B cell (primary cell): ENCODE measurements at regions not wholly inside any gene's neighbourhood (a gene's known extent, or its start where the extent isn't known, plus 50 kb on each side); places are given as distances from the start of the nearest gene placed in this dataset.

Experiments
- ATAC-seq: fragments of 200-7000 bp; cut with Tn5 transposase; one replicate; pipeline ENCODE4 v1.10.0; 2021; ENCODE audit warnings: low read depth, mild to moderate bottlenecking, moderate number of reproducible peaks, moderate library complexity
- CTCF ChIA-PET: fragments of 350-600 bp; sonication (Branson Sonifier 250); formaldehyde crosslinking; loops from one replicate; lab custom pipeline; 2021; ENCODE audit warnings: antibody characterized with exemption, inconsistent platforms; lab: Charles Lee
- POLR2A ChIA-PET: fragments of 350-600 bp; sonication (Branson Sonifier 250); formaldehyde crosslinking; loops from one replicate; lab custom pipeline; 2021; ENCODE audit warnings: antibody characterized with exemption; lab: Charles Lee
- DNase-seq: peaks from one replicate; pipeline ENCODE4 v3.0.0; 2013
- H2AFZ ChIP-seq: 2 replicates; pipeline ENCODE4 v1.6.1; 2012; ENCODE audit warnings: mild to moderate bottlenecking, low read depth, low read length; ENCODE audit not compliant: insufficient read depth, poor library complexity, severe bottlenecking
- H3K27ac ChIP-seq, 2 donors: 1 replicate in 1 of 2; 2 replicates in 1 of 2; pipeline ENCODE4 v1.5.1; 2012 to 2013; ENCODE audit warnings: low read length in 2 of 2, mild to moderate bottlenecking in 2 of 2, moderate library complexity in 1 of 2
- H3K27me3 ChIP-seq, 4 experiments: fragments of 200-600 bp in 1 of 4; sonication (generic) in 1 of 4; replicated peaks in 1 of 4; 1 replicate in 2 of 4; 2 replicates in 2 of 4; pipeline versions ENCODE4 v1.6.1 to v1.7.0; 2013 to 2016; ENCODE audit warnings: low read length in 3 of 4, mild to moderate bottlenecking in 2 of 4, mixed read lengths in 1 of 4, moderate library complexity in 1 of 4; ENCODE audit not compliant: insufficient read depth in 4 of 4, control insufficient read depth in 3 of 4; ENCODE audit errors: control extremely low read depth in 1 of 4
- H3K36me3 ChIP-seq, 2 experiments: replicated peaks in 1 of 2; 1 replicate in 1 of 2; 2 replicates in 1 of 2; pipeline versions ENCODE4 v1.6.1 to v1.7.1; 2013; ENCODE audit warnings: low read length in 1 of 2; ENCODE audit not compliant: insufficient read depth in 2 of 2, control insufficient read depth in 1 of 2; ENCODE audit errors: control extremely low read depth in 1 of 2, extremely low read depth in 1 of 2
- H3K4me1 ChIP-seq, 2 donors: fragments of 200-600 bp in 1 of 2; sonication (generic) in 1 of 2; 1 replicate in 1 of 2; 2 replicates in 1 of 2; pipeline versions ENCODE4 v1.5.1 to v1.6.1; 2013 to 2017; ENCODE audit warnings: low read length in 2 of 2; ENCODE audit not compliant: control insufficient read depth in 2 of 2, insufficient read depth in 2 of 2
- H3K4me2 ChIP-seq: replicated peaks from 2 replicates; pipeline ENCODE3; 2012; ENCODE audit warnings: mild to moderate bottlenecking, low read depth, low read length; ENCODE audit not compliant: poor library complexity, severe bottlenecking
- H3K4me3 ChIP-seq, 5 experiments: fragments of 200-600 bp in 1 of 5; sonication (generic) in 1 of 5; 1 replicate in 3 of 5; 2 replicates in 2 of 5; pipeline versions ENCODE4 v1.5.1 to v1.7.0; 2011 to 2016; ENCODE audit warnings: low read length in 4 of 5, mild to moderate bottlenecking in 4 of 5, low read depth in 2 of 5, control low read depth in 1 of 5, moderate library complexity in 1 of 5; ENCODE audit not compliant: insufficient read depth in 1 of 5; ENCODE audit errors: control extremely low read depth in 1 of 5, extremely low read depth in 1 of 5
- H3K79me2 ChIP-seq: fragments of 200-600 bp; sonication (generic); one replicate; pipeline ENCODE4 v1.6.0; 2016; ENCODE audit warnings: low read length; ENCODE audit not compliant: control insufficient read depth, insufficient read depth
- H3K9ac ChIP-seq: fragments of 200-600 bp; sonication (generic); 2 replicates; pipeline ENCODE4 v1.6.1; 2017; ENCODE audit warnings: mild to moderate bottlenecking, low read length, moderate library complexity
- H3K9me3 ChIP-seq, 3 donors: one replicate each; pipeline versions ENCODE4 v1.6.1 to v1.7.1; 2013; ENCODE audit warnings: low read length in 2 of 3; ENCODE audit not compliant: control insufficient read depth in 2 of 3, insufficient read depth in 1 of 3; ENCODE audit errors: control extremely low read depth in 1 of 3
- H4K20me1 ChIP-seq: 2 replicates; pipeline ENCODE4 v1.6.0; 2012; ENCODE audit warnings: mild to moderate bottlenecking, low read length; ENCODE audit not compliant: insufficient read depth, control insufficient read depth, poor library complexity, severe bottlenecking
- H3K27ac Mint-ChIP-seq: one replicate; pipeline ENCODE4 v1.8.0; 2021; ENCODE audit warnings: mixed read lengths
- H3K27me3 Mint-ChIP-seq: one replicate; pipeline ENCODE4 v1.8.0; 2021; ENCODE audit warnings: mixed read lengths
- H3K4me1 Mint-ChIP-seq: one replicate; pipeline ENCODE4 v1.8.0; 2021; ENCODE audit warnings: mixed read lengths
- H3K4me3 Mint-ChIP-seq: one replicate; pipeline ENCODE4 v1.8.0; 2021; ENCODE audit warnings: mixed read lengths
- H3K9me3 Mint-ChIP-seq: one replicate; pipeline ENCODE4 v1.8.0; 2022; ENCODE audit warnings: mixed read lengths; ENCODE audit not compliant: insufficient read depth
- CTCF ChIP-seq: fragments of 200-600 bp; IDR thresholded peaks from one replicate; pipeline ENCODE4 v1.8.0; 2022; ENCODE audit warnings: antibody characterized with exemption, mild to moderate bottlenecking
- EZH2 ChIP-seq: IDR thresholded peaks from 2 replicates; pipeline ENCODE4 v1.6.1; 2012; ENCODE audit warnings: borderline replicate concordance, low read depth, mild to moderate bottlenecking, moderate library complexity, low read length; ENCODE audit not compliant: insufficient read depth, poor library complexity, severe bottlenecking
- WGBS: methylation state at CpG from one replicate; pipeline ENCODE4 v1.1.5; 2013; ENCODE audit warnings: missing lambda C conversion rate; ENCODE audit not compliant: insufficient coverage; 5-methylcytosine and 5-hydroxymethylcytosine counted together
- intact Hi-C: fragments of 100-400 bp; cut with micrococcal nuclease; formaldehyde crosslinking; loops from one replicate; pipeline ENCODE4 v1.10.0; 2022

GRCh38 chr12:13505224-13505623, 308.7 kb downstream of the EMP1 start:
- peak overlapping the region; percentile 13 for H3K4me2 ChIP-seq
- DNase-seq (peak; percentile 11), ATAC-seq (peak; percentile 33)
- no peaks in the 10 kb centered on the region for H3K79me2 ChIP-seq
- Mint-ChIP-seq H3K4me1 (no peaks in the 10 kb centered on the region), H3K4me3 (no peak overlapping the region), H3K27me3 (no peaks in the 10 kb centered on the region), H3K9me3 (no peaks in the 10 kb centered on the region), H3K27ac (no peak overlapping the region)
- intact Hi-C loops = no loop called here
- peak overlapping the region in 1 of 2 donors; percentile 30 for H3K27ac ChIP-seq
- peaks cover 18 to 20% of the 10 kb centered on the region in 2 donors for H3K4me1 ChIP-seq
- CTCF ChIA-PET = no interaction called here
- H4K20me1 ChIP-seq = no peaks in the 10 kb centered on the region
- H3K4me3 ChIP-seq = no peak overlapping the region
- no peaks in the 10 kb centered on the region for H3K27me3 ChIP-seq
- peak overlapping the region; percentile 14 for H2AFZ ChIP-seq
- TF ChIP-seq EZH2 = no peak
- no peak for TF ChIP-seq CTCF
- POLR2A ChIA-PET = no interaction called here
- H3K9ac ChIP-seq = peak overlapping the region; percentile 4
- H3K36me3 ChIP-seq = no peaks in the 10 kb centered on the region
- no peaks in the 10 kb centered on the region for H3K9me3 ChIP-seq

- ChIA-PET POLR2A (no interaction called here), CTCF (no interaction called here)
- intact Hi-C loops = no loop called here
These were observed 308.2 kb downstream of the EMP1 start for GRCh38 chr12:13504736-13505135.

More at GRCh38 chr12:13504736-13505135, 308.2 kb downstream of the EMP1 start:
- Histone ChIP-seq H3K9me3 (no peaks in the 10 kb centered on the region), H3K79me2 (no peaks in the 10 kb centered on the region), H3K27ac (peak overlapping the region in 1 of 2 donors; percentile 30), H3K9ac (peak overlapping the region; percentile 4), H3K4me2 (peak overlapping the region; percentile 13), H3K27me3 (no peaks in the 10 kb centered on the region), H3K4me3 (no peak overlapping the region), H4K20me1 (no peaks in the 10 kb centered on the region), H3K36me3 (no peaks in the 10 kb centered on the region), H3K4me1 (peaks cover 18 to 20% of the 10 kb centered on the region in 2 donors), H2AFZ (peak overlapping the region; percentile 14)
- DNase-seq (no peak), ATAC-seq (no peak)
- Mint-ChIP-seq H3K27ac (no peak overlapping the region), H3K4me3 (no peak overlapping the region), H3K4me1 (no peaks in the 10 kb centered on the region), H3K27me3 (no peaks in the 10 kb centered on the region), H3K9me3 (no peaks in the 10 kb centered on the region)
- 78% methylated on average over 4 of the region's 5 CpGs for WGBS
- TF ChIP-seq CTCF (no peak), EZH2 (no peak)
